ENCODE measurements at regions not wholly inside any gene's neighbourhood (a gene's known extent, or its start where the extent isn't known, plus 50 kb on each side); places are given as distances from the start of the nearest gene placed in this dataset.
A peak's percentile ranks its signal among the peaks of the same experiment; 100 is the strongest.
"Not testable (repeated sequence)": the region's sequence is repeated elsewhere in the genome, so short reads cannot be mapped to it uniquely, and the experiment has no call there.

GRCh38 chr14:34299360-34299759, 162.7 kb downstream of the SPTSSA start:
- DNase-seq = no peak

- peak; percentile 25 for DNase-seq
These were observed 164.1 kb downstream of the SPTSSA start for GRCh38 chr14:34297786-34298520.

GRCh38 chr14:34283590-34283989, 178.4 kb downstream of the SPTSSA start:
- DNase-seq = no peak

- DNase-seq = no peak
These were observed 184.8 kb downstream of the SPTSSA start for GRCh38 chr14:34277191-34277590.

- no peak for DNase-seq
These were observed 186.5 kb downstream of the SPTSSA start for GRCh38 chr14:34275530-34275929.

- no peak for DNase-seq
These were observed 187.0 kb downstream of the SPTSSA start for GRCh38 chr14:34275078-34275477.

GRCh38 chr14:34273716-34274115, 188.3 kb downstream of the SPTSSA start:
- DNase-seq = not testable (repeated sequence)

- no peak for DNase-seq
These were observed 191.7 kb downstream of the SPTSSA start for GRCh38 chr14:34270361-34270760.

GRCh38 chr14:34266344-34266743, 195.7 kb downstream of the SPTSSA start:
- no peak for DNase-seq

GRCh38 chr14:34262127-34262910, 199.7 kb downstream of the SPTSSA start:
- DNase-seq = peak; percentile 23

GRCh38 chr14:34259996-34260395, 202.0 kb downstream of the SPTSSA start:
- DNase-seq = no peak

- no peak for DNase-seq
These were observed 203.7 kb downstream of the SPTSSA start for GRCh38 chr14:34258318-34258717.

- no peak for DNase-seq
These were observed 204.5 kb downstream of the SPTSSA start for GRCh38 chr14:34257505-34257904.

GRCh38 chr14:34256223-34256622, 205.8 kb downstream of the SPTSSA start:
- DNase-seq = no peak

GRCh38 chr14:34254571-34254970, 207.5 kb downstream of the SPTSSA start:
- no peak for DNase-seq

- no peak for DNase-seq
These were observed 208.0 kb downstream of the SPTSSA start for GRCh38 chr14:34254031-34254430.

- DNase-seq = no peak
These were observed 209.8 kb downstream of the SPTSSA start for GRCh38 chr14:34252227-34252626.

GRCh38 chr14:34251662-34252061, 210.4 kb downstream of the SPTSSA start:
- DNase-seq = no peak

- DNase-seq = no peak
These were observed 211.1 kb downstream of the SPTSSA start for GRCh38 chr14:34250959-34251358.

- DNase-seq = no peak
These were observed 214.4 kb downstream of the SPTSSA start for GRCh38 chr14:34247605-34248004.

GRCh38 chr14:34246206-34246605, 215.8 kb downstream of the SPTSSA start:
- no peak for DNase-seq

- no peak for DNase-seq
These were observed 218.6 kb downstream of the SPTSSA start for GRCh38 chr14:34243401-34243800.

GRCh38 chr14:34243001-34243400, 219.0 kb downstream of the SPTSSA start:
- no peak for DNase-seq

- no peak for DNase-seq
These were observed 220.8 kb downstream of the SPTSSA start for GRCh38 chr14:34241185-34241711.
